Pancreas (tissue), 10 donors: ENCODE measurements at regions not wholly inside any gene's neighbourhood (a gene's known extent, or its start where the extent isn't known, plus 50 kb on each side); places are given as distances from the start of the nearest gene placed in this dataset.
"Not testable (repeated sequence)": the region's sequence is repeated elsewhere in the genome, so short reads cannot be mapped to it uniquely, and the experiment has no call there.

Experiments used
- ATAC-seq, 4 donors: fragments of 200-7000 bp; cut with Tn5 transposase; one replicate each; pipeline versions ENCODE4 v1.8.0 to v1.9.1; 2020; ENCODE audit warnings: mild to moderate bottlenecking in 4 of 4, moderate library complexity in 4 of 4
- DNase-seq, 6 donors: peaks; one replicate each; pipeline ENCODE4 v3.0.0-alpha.2; 2020
- FAIRE-seq: peaks from 2 replicates; lab custom pipeline; 2012; peaks lifted over from hg19 to GRCh38; lab: Jason Lieb, UNC
- H3K27ac ChIP-seq, 4 donors: fragments of 200-600 bp; sonication (generic); 1 replicate in 3 of 4; 2 replicates in 1 of 4; pipeline versions ENCODE4 v1.5.0 to v1.8.0; 2020
- H3K27me3 ChIP-seq, 4 donors: fragments of 200-600 bp; one replicate each; pipeline ENCODE4 v1.8.0; 2021
- H3K36me3 ChIP-seq, 3 donors: fragments of 200-600 bp; sonication (generic) in 1 of 3; one replicate each; pipeline versions ENCODE4 v1.5.0 to v1.8.0; 2020 to 2021
- H3K4me1 ChIP-seq, 3 donors: fragments of 200-600 bp; one replicate each; pipeline ENCODE4 v1.8.0; 2021
- H3K4me3 ChIP-seq, 4 donors: fragments of 200-600 bp; sonication (generic) in 2 of 4; one replicate each; pipeline versions ENCODE4 v1.5.0 to v1.8.0; 2020 to 2021
- H3K9me3 ChIP-seq, 4 donors: fragments of 200-600 bp; one replicate each; pipeline ENCODE4 v1.8.0; 2021
- CTCF ChIP-seq, 4 donors: fragments of 200-600 bp; sonication (generic) in 3 of 4; IDR thresholded peaks; one replicate each; pipeline versions ENCODE4 v1.5.0 to v1.8.0; 2021; ENCODE audit warnings: antibody characterized with exemption in 4 of 4
- WGBS, 2 donors: extraction: QIAGEN DNeasy Blood & Tissue Kit; methylation state at CpG; one replicate each; pipeline ENCODE4 v1.1.7; 2013; 5-methylcytosine and 5-hydroxymethylcytosine counted together
- intact Hi-C, 3 donors: fragments of 100-400 bp; cut with DNase I; formaldehyde crosslinking; loops; one replicate each; pipeline versions ENCODE4 v1.11.1 to v1.14.2; 2022
- donor health status: healthy with polysubstance abuse.
- donor health status: DM: no; HTN: no; CAD: no; lungs with moderate emphysema.
- donor health status: DM: no; HTN: no; CAD: no.
- donor health status: control.
- donor health status: control.
- donor health status: Bipolar disorder and iron deficiency.
- donor health status: DM: yes; HTN: yes; CAD: no.
- donor health status: DM: no; HTN: no; CAD: no.
- donor health status: DM: no; HTN: no; CAD: no.
- donor health status: DM: yes; HTN: yes; CAD: no.

DNA sequence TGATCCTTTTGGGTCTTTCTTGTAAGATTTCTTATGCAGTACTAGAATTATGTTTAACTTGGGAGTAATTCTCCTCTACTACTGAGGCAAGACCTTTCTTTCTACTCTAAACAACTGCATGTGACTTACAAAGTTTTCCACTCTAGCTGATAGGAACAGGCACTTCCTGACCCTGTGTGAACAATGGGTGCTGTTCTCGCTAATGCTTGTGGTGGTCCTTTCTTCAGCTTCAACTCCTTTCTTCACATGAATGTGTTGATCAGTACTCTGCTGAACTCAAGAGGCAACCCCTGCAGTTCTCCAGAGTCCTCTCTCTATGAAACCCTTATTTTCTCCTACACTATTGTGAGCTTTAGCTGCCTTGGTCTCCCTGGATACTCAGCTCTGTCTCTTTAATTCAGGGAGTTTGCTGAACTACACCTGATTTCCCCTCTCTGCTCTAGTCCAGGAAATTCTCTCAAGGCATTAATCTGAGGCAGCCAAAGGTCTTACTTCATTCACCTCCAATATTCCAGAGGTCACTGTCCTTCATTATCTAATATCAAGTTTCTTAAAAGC, 484.6 kb upstream of the PIK3R1 start:
- no peaks in the 10 kb centered on the region for H3K9me3 ChIP-seq
- no peaks in the 10 kb centered on the region for H3K4me1 ChIP-seq
- intact Hi-C loops, result no loop called here
- H3K36me3 ChIP-seq, result no peaks in the 10 kb centered on the region
- H3K4me3 ChIP-seq, result no peak overlapping the region
- no peak for FAIRE-seq
- TF ChIP-seq CTCF (IDR thresholded peaks at IDR 0.05), result no peak
- no peak for DNase-seq
- no peak for ATAC-seq
- WGBS, 2 donors, result 92 to 100% methylated on average over 1 of the region's 1 CpG
- H3K27me3 ChIP-seq, result no peaks in the 10 kb centered on the region
- H3K27ac ChIP-seq, result no peak overlapping the region

DNA sequence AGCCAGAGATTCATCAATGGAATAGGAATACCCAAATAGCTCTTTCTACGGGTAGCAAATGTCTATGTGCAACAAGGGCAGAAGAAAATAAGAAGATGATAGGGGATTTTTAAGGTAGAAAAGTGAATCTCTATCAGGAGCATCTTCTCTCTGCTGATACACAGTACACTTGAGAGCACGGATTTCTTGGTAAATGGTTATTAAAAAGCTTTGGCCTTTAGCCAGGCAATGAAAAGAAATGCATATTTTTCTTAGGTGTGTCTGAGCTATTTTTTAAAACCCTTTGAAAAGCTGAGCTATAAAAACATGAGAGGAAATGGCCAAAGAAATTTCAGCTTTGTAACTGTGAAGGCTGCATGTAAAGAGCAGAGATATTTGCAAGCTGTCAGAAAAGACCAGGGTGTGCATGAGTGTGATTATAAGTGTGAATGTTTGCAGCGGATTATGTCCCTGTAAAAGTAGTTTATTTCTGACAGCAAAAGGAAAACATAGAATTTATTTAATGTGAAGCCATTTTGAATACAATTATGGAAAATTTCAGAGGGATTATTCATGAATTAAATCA, 487.1 kb upstream of the PIK3R1 start:
- Histone ChIP-seq H3K4me1 (no peaks in the 10 kb centered on the region), H3K4me3 (no peak overlapping the region), H3K27me3 (no peaks in the 10 kb centered on the region), H3K36me3 (no peaks in the 10 kb centered on the region), H3K9me3 (no peaks in the 10 kb centered on the region), H3K27ac (no peak overlapping the region)
- ATAC-seq, result no peak
- FAIRE-seq, result no peak
- TF ChIP-seq CTCF (IDR thresholded peaks at IDR 0.05), result no peak
- 47 to 54% methylated on average over 3 of the region's 3 CpGs for WGBS, 2 donors
- intact Hi-C loops, result no loop called here
- DNase-seq, result no peak

DNA sequence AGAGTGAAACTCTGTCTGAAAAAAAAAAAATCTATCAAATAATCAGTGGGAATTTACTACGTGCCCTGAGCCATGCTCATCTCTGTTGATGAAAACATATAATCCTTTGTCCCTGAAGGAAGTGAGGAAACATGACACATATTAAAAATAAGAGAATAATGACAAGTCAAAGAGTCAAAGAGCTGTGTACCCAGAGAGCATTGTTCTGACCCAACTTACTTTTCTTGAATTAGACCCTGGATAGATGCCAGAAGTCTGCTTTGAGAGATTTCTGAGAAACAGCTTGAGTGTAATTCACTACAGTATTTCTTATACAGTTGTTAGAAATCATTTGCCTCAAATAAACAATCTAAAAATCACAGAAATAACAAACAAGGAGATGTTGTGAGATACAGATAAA, 490.0 kb upstream of the PIK3R1 start:
- H3K27me3 ChIP-seq, result no peaks in the 10 kb centered on the region
- ATAC-seq, result no peak
- H3K4me1 ChIP-seq, result no peaks in the 10 kb centered on the region
- 71 to 81% methylated on average over 1 of the region's 1 CpG for WGBS, 2 donors
- no peak for DNase-seq
- FAIRE-seq, result no peak
- no peaks in the 10 kb centered on the region for H3K36me3 ChIP-seq
- H3K4me3 ChIP-seq, result no peak overlapping the region
- intact Hi-C loops, result no loop called here
- no peaks in the 10 kb centered on the region for H3K9me3 ChIP-seq
- H3K27ac ChIP-seq, result no peak overlapping the region
- no peak for TF ChIP-seq CTCF (IDR thresholded peaks at IDR 0.05)

DNA sequence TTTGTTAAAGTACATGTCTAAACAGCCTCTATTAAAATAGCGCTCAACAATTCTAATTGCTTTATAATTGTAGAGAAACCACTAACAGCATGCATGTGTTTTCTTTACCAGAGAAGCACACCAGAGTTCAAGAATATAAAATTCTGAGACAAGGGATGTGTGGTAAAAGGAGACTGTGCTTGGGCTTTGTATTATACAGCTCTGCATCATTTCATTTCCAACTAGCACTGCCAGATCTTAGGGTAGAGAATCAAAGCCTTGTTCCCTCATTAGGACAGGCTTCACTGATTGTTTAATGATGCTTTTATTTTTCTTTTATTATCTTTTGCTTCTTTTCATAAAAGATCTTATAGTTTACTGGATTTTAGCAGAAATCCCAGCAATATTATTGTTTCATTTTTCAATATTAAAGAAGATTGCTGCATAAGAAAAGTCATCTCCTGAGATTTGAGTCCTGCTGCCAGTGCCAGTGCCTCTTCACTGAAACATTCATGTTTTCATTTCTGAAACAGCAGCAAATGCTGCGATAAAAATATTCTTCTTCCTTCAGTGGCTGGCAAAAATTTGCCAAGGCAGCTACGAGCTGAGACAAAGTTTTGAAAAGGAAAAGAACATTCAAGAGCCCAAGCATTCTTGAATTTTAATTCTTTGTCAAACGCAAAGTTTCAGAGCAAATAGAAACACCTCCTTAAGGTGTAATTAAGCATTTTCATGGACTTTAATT, 491.0 kb upstream of the PIK3R1 start:
- H3K27ac ChIP-seq, result no peak overlapping the region
- H3K27me3 ChIP-seq, result no peaks in the 10 kb centered on the region
- 70 to 83% methylated on average over 4 of the region's 4 CpGs for WGBS, 2 donors
- no peaks in the 10 kb centered on the region for H3K36me3 ChIP-seq
- no peak for ATAC-seq
- no peak for TF ChIP-seq CTCF (IDR thresholded peaks at IDR 0.05)
- intact Hi-C loops, result no loop called here
- no peaks in the 10 kb centered on the region for H3K4me1 ChIP-seq
- FAIRE-seq, result no peak
- no peak for DNase-seq
- H3K4me3 ChIP-seq, result no peak overlapping the region
- H3K9me3 ChIP-seq, result no peaks in the 10 kb centered on the region

DNA sequence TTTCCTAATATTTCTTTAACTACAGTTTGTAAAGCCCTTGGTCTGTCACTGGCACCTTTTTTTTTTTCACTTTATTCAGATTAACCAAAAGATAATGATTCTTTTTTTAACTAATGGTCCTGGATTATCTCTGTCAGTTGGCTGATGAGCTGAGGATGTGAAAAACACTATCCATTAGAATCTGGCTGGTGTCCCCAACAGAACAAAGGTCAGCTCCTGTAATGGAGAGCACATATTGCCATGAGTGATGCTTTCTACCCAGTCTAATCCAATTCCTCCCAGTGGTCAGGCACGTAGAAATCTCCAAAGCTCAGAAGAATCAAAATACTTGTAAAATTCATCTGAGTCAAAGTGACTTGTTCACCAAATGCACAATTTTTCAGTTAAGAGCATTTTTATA, 491.7 kb upstream of the PIK3R1 start:
- FAIRE-seq (no peak), ATAC-seq (no peak), DNase-seq (no peak)
- no peak for TF ChIP-seq CTCF (IDR thresholded peaks at IDR 0.05)
- no peak overlapping the region for H3K4me3 ChIP-seq
- 53 to 71% methylated on average over 1 of the region's 1 CpG for whole genome bisulfite sequencing, 2 donors
- no peaks in the 10 kb centered on the region for H3K27me3 ChIP-seq
- no peaks in the 10 kb centered on the region for H3K36me3 ChIP-seq
- no peaks in the 10 kb centered on the region for H3K4me1 ChIP-seq
- H3K27ac ChIP-seq, result no peak overlapping the region
- intact Hi-C loops, result no loop called here
- no peaks in the 10 kb centered on the region for H3K9me3 ChIP-seq

DNA sequence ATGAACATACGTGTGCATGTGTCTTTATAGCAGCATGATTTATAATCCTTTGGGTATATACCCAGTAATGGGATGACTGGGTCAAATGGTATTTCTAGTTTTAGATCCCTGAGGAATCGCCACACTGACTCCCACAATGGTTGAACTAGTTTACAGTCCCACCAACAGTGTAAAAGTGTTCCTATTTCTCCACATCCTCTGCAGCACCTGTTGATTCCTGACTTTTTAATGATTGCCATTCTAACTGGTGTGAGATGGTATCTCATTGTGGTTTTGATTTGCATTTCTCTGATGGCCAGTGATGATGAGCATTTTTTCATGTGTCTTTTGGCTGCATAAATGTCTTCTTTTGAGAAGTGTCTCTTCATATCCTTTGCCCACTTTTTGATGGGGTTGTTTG, 493.0 kb upstream of the PIK3R1 start:
- H3K36me3 ChIP-seq, H3K9me3 ChIP-seq, H3K4me3 ChIP-seq, ATAC-seq, H3K27me3 ChIP-seq, H3K4me1 ChIP-seq, intact Hi-C loops, DNase-seq, H3K27ac ChIP-seq, FAIRE-seq: not testable (repeated sequence)
- WGBS, 2 donors, result 68 to 84% methylated on average over 2 of the region's 2 CpGs
